Fibroblast of lung (primary cell): ENCODE measurements at regions not wholly inside any gene's neighbourhood (a gene's known extent, or its start where the extent isn't known, plus 50 kb on each side); places are given as distances from the start of the nearest gene placed in this dataset.
A peak's percentile ranks its signal among the peaks of the same experiment; 100 is the strongest.

Source experiments
- DNase-seq, 2 donors: peaks; one replicate each; pipeline versions ENCODE4 v3.0.0 to v3.0.0-alpha.2; 2010; ENCODE audit warnings: low read depth in 2 of 2
- H2AFZ ChIP-seq: 2 replicates; pipeline ENCODE4 v1.5.1; 2012; ENCODE audit warnings: low read length, control low read depth, inconsistent platforms
- H3K27ac ChIP-seq: 2 replicates; pipeline ENCODE4 v1.5.1; 2011; ENCODE audit warnings: low read length, control low read depth; ENCODE audit not compliant: insufficient read depth
- H3K27me3 ChIP-seq: 2 replicates; pipeline ENCODE4 v1.5.1; 2011; ENCODE audit warnings: mild to moderate bottlenecking, low read length; ENCODE audit not compliant: control insufficient read depth, insufficient read depth
- H3K36me3 ChIP-seq: 2 replicates; pipeline ENCODE4 v1.5.1; 2011; ENCODE audit warnings: low read length; ENCODE audit not compliant: control insufficient read depth, insufficient read depth
- H3K4me1 ChIP-seq: 2 replicates; pipeline ENCODE4 v1.5.1; 2011; ENCODE audit warnings: low read length; ENCODE audit not compliant: control insufficient read depth, insufficient read depth; ENCODE audit errors: extremely low read depth
- H3K4me2 ChIP-seq: 2 replicates; pipeline ENCODE4 v1.5.1; 2011; ENCODE audit warnings: low read length, control low read depth; ENCODE audit not compliant: insufficient read depth; ENCODE audit errors: extremely low read depth
- H3K4me3 ChIP-seq, 4 experiments: fragments of 200-600 bp in 1 of 4; sonication (generic) in 1 of 4; replicated peaks in 1 of 4; 2 replicates each; pipeline ENCODE4 v1.5.1; 2011 to 2016; ENCODE audit warnings: low read length in 4 of 4, low read depth in 3 of 4, mild to moderate bottlenecking in 3 of 4, control low read depth in 2 of 4, inconsistent platforms in 1 of 4, mixed read lengths in 1 of 4; ENCODE audit not compliant: insufficient read depth in 1 of 4; ENCODE audit errors: control extremely low read depth in 1 of 4
- H3K79me2 ChIP-seq: 2 replicates; pipeline ENCODE4 v1.5.1; 2012; ENCODE audit warnings: mild to moderate bottlenecking, low read length, inconsistent platforms; ENCODE audit not compliant: control insufficient read depth, insufficient read depth
- H3K9ac ChIP-seq: 2 replicates; pipeline ENCODE4 v1.5.1; 2011; ENCODE audit warnings: mild to moderate bottlenecking, low read length, control low read depth; ENCODE audit not compliant: insufficient read depth
- H3K9me3 ChIP-seq: 2 replicates; pipeline ENCODE4 v1.5.1; 2012; ENCODE audit warnings: low read depth, low read length; ENCODE audit not compliant: control insufficient read depth, insufficient read depth
- H4K20me1 ChIP-seq: 2 replicates; pipeline ENCODE4 v1.5.1; 2011; ENCODE audit warnings: low read length; ENCODE audit not compliant: control insufficient read depth, insufficient read depth; ENCODE audit errors: extremely low read depth
- EZH2 ChIP-seq: IDR thresholded peaks from 2 replicates; pipeline ENCODE4 v1.5.1; 2012; ENCODE audit warnings: low read length, control low read depth, mild to moderate bottlenecking; ENCODE audit errors: missing control alignments
- TF ChIP-seq, protein P1 (sequence below), 2 donors: IDR thresholded peaks in 1 of 2; conservative IDR thresholded peaks in 1 of 2; 1 replicate in 1 of 2; 2 replicates in 1 of 2; pipeline ENCODE4 v1.5.1; 2011 to 2012; ENCODE audit warnings: low read length in 2 of 2, control low read depth in 1 of 2, inconsistent platforms in 1 of 2, low read depth in 1 of 2, mild to moderate bottlenecking in 1 of 2

DNA sequence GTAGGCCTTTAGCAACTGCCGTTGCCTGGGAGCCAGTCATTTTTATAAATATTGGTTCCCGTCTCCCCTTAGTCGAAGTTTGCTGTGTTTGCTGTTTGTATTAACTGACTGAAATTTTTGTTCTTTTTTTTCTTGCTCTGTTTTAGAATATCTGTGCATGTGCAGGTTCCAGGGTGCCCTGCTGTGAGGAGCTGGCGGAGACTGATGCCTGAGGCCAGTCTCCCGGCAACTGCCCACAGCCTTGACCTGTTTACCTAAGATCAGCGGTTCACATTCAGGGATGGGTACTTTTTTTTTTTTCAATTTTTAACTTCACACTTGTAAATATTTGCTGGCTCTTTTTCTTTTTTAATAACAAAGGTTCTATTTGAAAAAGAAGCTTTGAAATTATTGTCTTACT, 262.6 kb upstream of the ADAMTS16 start:
- no peak overlapping the region for H3K4me2 ChIP-seq
- H3K4me3 ChIP-seq, result no peak overlapping the region
- no peaks in the 10 kb centered on the region for H3K79me2 ChIP-seq
- no peak overlapping the region for H3K27ac ChIP-seq
- no peaks in the 10 kb centered on the region for H3K27me3 ChIP-seq
- TF ChIP-seq, protein P1, sequence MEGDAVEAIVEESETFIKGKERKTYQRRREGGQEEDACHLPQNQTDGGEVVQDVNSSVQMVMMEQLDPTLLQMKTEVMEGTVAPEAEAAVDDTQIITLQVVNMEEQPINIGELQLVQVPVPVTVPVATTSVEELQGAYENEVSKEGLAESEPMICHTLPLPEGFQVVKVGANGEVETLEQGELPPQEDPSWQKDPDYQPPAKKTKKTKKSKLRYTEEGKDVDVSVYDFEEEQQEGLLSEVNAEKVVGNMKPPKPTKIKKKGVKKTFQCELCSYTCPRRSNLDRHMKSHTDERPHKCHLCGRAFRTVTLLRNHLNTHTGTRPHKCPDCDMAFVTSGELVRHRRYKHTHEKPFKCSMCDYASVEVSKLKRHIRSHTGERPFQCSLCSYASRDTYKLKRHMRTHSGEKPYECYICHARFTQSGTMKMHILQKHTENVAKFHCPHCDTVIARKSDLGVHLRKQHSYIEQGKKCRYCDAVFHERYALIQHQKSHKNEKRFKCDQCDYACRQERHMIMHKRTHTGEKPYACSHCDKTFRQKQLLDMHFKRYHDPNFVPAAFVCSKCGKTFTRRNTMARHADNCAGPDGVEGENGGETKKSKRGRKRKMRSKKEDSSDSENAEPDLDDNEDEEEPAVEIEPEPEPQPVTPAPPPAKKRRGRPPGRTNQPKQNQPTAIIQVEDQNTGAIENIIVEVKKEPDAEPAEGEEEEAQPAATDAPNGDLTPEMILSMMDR (conservative IDR thresholded peaks at IDR 0.05 in 1 of 2, IDR thresholded peaks at IDR 0.05 in 1 of 2; ENCODE audit: low read depth in 1 of 2, low read length in 2 of 2), result no peak
- no peak for TF ChIP-seq EZH2
- no peaks in the 10 kb centered on the region for H3K4me1 ChIP-seq
- no peaks in the 10 kb centered on the region for H3K36me3 ChIP-seq
- no peaks in the 10 kb centered on the region for H4K20me1 ChIP-seq
- H3K9ac ChIP-seq, result no peak overlapping the region
- no peaks in the 10 kb centered on the region for H3K9me3 ChIP-seq
- DNase-seq, result no peak
- H2AFZ ChIP-seq, result no peak overlapping the region

DNA sequence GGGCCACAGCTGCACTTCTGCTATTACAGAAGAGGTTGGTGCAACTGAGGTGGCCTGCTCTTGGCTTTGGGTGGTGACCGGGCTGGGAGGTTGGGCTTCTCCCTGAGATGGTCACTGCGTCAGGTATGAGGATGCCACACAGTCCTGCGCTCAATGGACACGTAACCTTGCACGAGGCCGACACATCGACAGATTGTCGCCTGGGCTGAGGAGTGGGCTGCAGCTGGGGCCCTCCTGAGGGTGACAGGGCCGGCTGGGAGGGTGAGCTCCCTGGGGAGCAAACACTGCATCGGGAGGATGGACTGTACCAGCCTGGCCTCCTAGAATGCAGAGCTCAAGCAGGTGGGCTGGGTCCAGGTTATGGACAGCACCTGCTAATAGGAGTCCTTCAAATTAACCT, 261.1 kb upstream of the ADAMTS16 start:
- no peak overlapping the region for H2AFZ ChIP-seq
- H3K27me3 ChIP-seq, result no peaks in the 10 kb centered on the region
- H3K27ac ChIP-seq, result no peak overlapping the region
- no peaks in the 10 kb centered on the region for H3K4me1 ChIP-seq
- no peaks in the 10 kb centered on the region for H3K9me3 ChIP-seq
- no peak overlapping the region for H3K9ac ChIP-seq
- no peak overlapping the region for H3K4me3 ChIP-seq
- no peaks in the 10 kb centered on the region for H4K20me1 ChIP-seq
- TF ChIP-seq EZH2, result no peak
- TF ChIP-seq, protein P1 (conservative IDR thresholded peaks at IDR 0.05 in 1 of 2, IDR thresholded peaks at IDR 0.05 in 1 of 2; ENCODE audit: low read depth in 1 of 2, low read length in 2 of 2), result no peak
- DNase-seq, result no peak
- no peaks in the 10 kb centered on the region for H3K36me3 ChIP-seq
- no peak overlapping the region for H3K4me2 ChIP-seq
- no peaks in the 10 kb centered on the region for H3K79me2 ChIP-seq

DNA sequence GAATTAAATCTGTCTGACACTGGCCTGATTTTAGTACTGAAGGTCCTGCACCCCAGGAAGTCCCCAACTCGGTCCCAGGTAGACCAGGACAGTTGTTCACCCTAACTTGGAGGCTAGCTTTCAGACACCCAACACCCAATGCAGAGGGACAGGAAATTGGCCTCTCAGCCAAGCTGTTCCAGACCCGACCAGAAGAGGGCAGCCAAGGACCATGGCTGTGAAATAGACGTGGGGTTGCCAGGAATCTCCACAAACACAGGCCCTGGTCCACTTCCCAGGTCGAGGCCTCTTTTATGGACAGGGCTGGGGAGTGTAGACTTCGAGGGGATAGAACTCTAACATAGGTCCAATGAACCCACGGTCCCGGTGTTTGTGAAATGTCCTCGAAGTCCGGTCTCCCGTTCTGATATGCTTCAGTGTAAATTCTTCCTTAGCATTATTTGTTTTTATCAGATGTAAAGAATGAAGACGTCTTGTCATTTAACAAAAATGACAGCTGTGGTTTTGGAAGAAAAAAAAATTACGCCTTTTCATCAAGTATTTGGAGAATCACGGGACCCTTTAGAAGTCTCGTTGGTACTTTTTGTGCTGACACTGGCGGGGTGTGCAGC, 260.3 kb upstream of the ADAMTS16 start:
- no peak overlapping the region for H3K4me2 ChIP-seq
- H3K4me3 ChIP-seq, result no peak overlapping the region
- TF ChIP-seq EZH2, result no peak
- TF ChIP-seq, protein P1 (conservative IDR thresholded peaks at IDR 0.05 in 1 of 2, IDR thresholded peaks at IDR 0.05 in 1 of 2; ENCODE audit: low read depth in 1 of 2, low read length in 2 of 2), result peak; percentile 55 to 89
- H4K20me1 ChIP-seq, result no peaks in the 10 kb centered on the region
- no peaks in the 10 kb centered on the region for H3K4me1 ChIP-seq
- DNase-seq, result peak; percentile 60 to 65
- no peak overlapping the region for H2AFZ ChIP-seq
- no peak overlapping the region for H3K9ac ChIP-seq
- no peaks in the 10 kb centered on the region for H3K27me3 ChIP-seq
- H3K79me2 ChIP-seq, result no peaks in the 10 kb centered on the region
- H3K36me3 ChIP-seq, result no peaks in the 10 kb centered on the region
- no peak overlapping the region for H3K27ac ChIP-seq
- no peaks in the 10 kb centered on the region for H3K9me3 ChIP-seq
